ENCODE measurements at regions not wholly inside any gene's neighbourhood (a gene's known extent, or its start where the extent isn't known, plus 50 kb on each side); places are given as distances from the start of the nearest gene placed in this dataset.

GRCh38 chr2:8407332-8407731 lies 274.5 kb upstream of the ID2 start:
- Histone ChIP-seq H3K4me3 (ENCODE audit: low read depth, low read length) (no peak overlapping the region), H3K79me2 (no peaks in the 10 kb centered on the region), H3K9me3 (ENCODE audit: control insufficient read depth, low read length) (no peaks in the 10 kb centered on the region), H3K9ac (no peak overlapping the region), H3K36me3 (ENCODE audit: control insufficient read depth, insufficient read depth, low read length) (no peaks in the 10 kb centered on the region), H3K4me1 (peaks cover 25% of the 10 kb centered on the region), H3K27ac (no peak overlapping the region), H3K4me2 (ENCODE audit: low read length) (no peak overlapping the region), H2AFZ (no peak overlapping the region), H3K27me3 (ENCODE audit: control insufficient read depth, insufficient read depth, low read length) (no peaks in the 10 kb centered on the region)
- no peak for TF ChIP-seq CTCF (IDR thresholded peaks at IDR 0.05)

GRCh38 chr2:8408560-8409460 lies 273.0 kb upstream of the ID2 start:
- no peak overlapping the region for H3K4me3 ChIP-seq (ENCODE audit: low read depth, low read length)
- no peak overlapping the region for H3K4me2 ChIP-seq (ENCODE audit: low read length)
- peaks cover 12% of the 10 kb centered on the region for H3K4me1 ChIP-seq
- no peaks in the 10 kb centered on the region for H3K9me3 ChIP-seq (ENCODE audit: control insufficient read depth, low read length)
- no peak overlapping the region for H3K9ac ChIP-seq
- no peaks in the 10 kb centered on the region for H3K36me3 ChIP-seq (ENCODE audit: control insufficient read depth, insufficient read depth, low read length)
- no peak overlapping the region for H3K27ac ChIP-seq
- no peaks in the 10 kb centered on the region for H3K79me2 ChIP-seq
- H2AFZ ChIP-seq = no peak overlapping the region
- H3K27me3 ChIP-seq (ENCODE audit: control insufficient read depth, insufficient read depth, low read length) = no peaks in the 10 kb centered on the region
- no peak for TF ChIP-seq CTCF (IDR thresholded peaks at IDR 0.05)

- Histone ChIP-seq H3K36me3 (ENCODE audit: control insufficient read depth, insufficient read depth, low read length) (no peaks in the 10 kb centered on the region), H3K27ac (no peak overlapping the region), H3K9ac (no peak overlapping the region), H3K27me3 (ENCODE audit: control insufficient read depth, insufficient read depth, low read length) (no peaks in the 10 kb centered on the region), H3K9me3 (ENCODE audit: control insufficient read depth, low read length) (no peaks in the 10 kb centered on the region), H3K4me2 (ENCODE audit: low read length) (no peak overlapping the region), H3K4me3 (ENCODE audit: low read depth, low read length) (no peak overlapping the region), H2AFZ (peak overlapping the region; percentile 14), H3K79me2 (no peaks in the 10 kb centered on the region), H3K4me1 (peaks cover 3% of the 10 kb centered on the region)
- no peak for TF ChIP-seq CTCF (IDR thresholded peaks at IDR 0.05)
These were observed 272.2 kb upstream of the ID2 start for GRCh38 chr2:8409461-8410260.

GRCh38 chr2:8412082-8412481 lies 269.8 kb upstream of the ID2 start:
- H3K36me3 ChIP-seq (ENCODE audit: control insufficient read depth, insufficient read depth, low read length) = no peaks in the 10 kb centered on the region
- H3K4me3 ChIP-seq (ENCODE audit: low read depth, low read length) = no peak overlapping the region
- no peak overlapping the region for H3K4me2 ChIP-seq (ENCODE audit: low read length)
- no peak overlapping the region for H3K9ac ChIP-seq
- H3K27me3 ChIP-seq (ENCODE audit: control insufficient read depth, insufficient read depth, low read length) = no peaks in the 10 kb centered on the region
- H2AFZ ChIP-seq = no peak overlapping the region
- no peaks in the 10 kb centered on the region for H3K9me3 ChIP-seq (ENCODE audit: control insufficient read depth, low read length)
- H3K4me1 ChIP-seq = peaks cover 3% of the 10 kb centered on the region
- no peak for TF ChIP-seq CTCF (IDR thresholded peaks at IDR 0.05)
- H3K79me2 ChIP-seq = no peaks in the 10 kb centered on the region
- no peak overlapping the region for H3K27ac ChIP-seq

Measured in parathyroid adenoma (tissue), 2 donors.